Esophagus muscularis mucosa (tissue), 4 donors: ENCODE measurements at regions not wholly inside any gene's neighbourhood (a gene's known extent, or its start where the extent isn't known, plus 50 kb on each side); places are given as distances from the start of the nearest gene placed in this dataset.

Experiments used
- EP300 ChIP-seq: sonication (generic); formaldehyde crosslinking; IDR thresholded peaks from one replicate; pipeline ENCODE4 v1.6.1; 2017; ENCODE audit warnings: antibody characterized with exemption
- POLR2A ChIP-seq: fragments of 450-650 bp; IDR thresholded peaks from one replicate; pipeline ENCODE4 v1.6.1; 2017; ENCODE audit warnings: antibody characterized with exemption, moderate library complexity, mild to moderate bottlenecking, low read depth
- TF ChIP-seq, protein P1 (sequence below), 3 experiments: fragments of 200-600 bp in 2 of 3; fragments of 450-650 bp in 1 of 3; sonication (generic) in 2 of 3; IDR thresholded peaks; one replicate each; pipeline ENCODE4 v1.5.1; 2017 to 2019; ENCODE audit warnings: antibody characterized with exemption in 3 of 3, mild to moderate bottlenecking in 2 of 3, moderate library complexity in 1 of 3

DNA sequence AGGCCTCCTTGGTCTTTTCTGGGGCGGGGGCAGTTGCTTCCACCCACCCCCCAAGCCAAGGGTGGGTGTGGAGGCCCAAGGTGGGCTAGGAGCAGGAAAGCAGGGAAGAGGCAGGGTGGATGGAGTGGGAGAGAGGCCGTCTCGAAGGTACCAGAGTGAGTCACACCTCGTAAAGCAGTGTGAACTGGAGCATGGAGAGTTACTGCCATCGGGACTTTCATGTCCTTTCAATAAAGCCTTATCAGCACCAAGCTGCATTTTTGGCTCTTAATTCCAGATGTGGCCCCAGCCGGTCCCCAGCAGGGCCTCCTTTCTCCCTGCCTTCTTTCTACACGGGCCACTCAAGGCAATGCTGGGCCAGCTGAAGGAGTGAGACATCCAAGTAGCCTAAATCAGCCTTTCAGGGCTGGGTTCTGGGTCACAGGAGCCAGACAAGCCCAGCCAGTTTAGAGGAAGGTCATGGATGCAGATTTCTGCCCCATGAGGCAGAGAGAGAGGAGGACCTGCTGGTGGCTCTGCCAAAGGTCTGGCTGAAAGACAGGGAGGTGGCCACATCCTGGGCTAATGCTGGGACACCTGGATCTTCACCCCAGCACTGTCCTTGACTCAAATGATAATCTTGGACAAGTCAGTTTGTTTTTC, 59.0 kb upstream of the CD82 start:
- TF ChIP-seq, protein P1, sequence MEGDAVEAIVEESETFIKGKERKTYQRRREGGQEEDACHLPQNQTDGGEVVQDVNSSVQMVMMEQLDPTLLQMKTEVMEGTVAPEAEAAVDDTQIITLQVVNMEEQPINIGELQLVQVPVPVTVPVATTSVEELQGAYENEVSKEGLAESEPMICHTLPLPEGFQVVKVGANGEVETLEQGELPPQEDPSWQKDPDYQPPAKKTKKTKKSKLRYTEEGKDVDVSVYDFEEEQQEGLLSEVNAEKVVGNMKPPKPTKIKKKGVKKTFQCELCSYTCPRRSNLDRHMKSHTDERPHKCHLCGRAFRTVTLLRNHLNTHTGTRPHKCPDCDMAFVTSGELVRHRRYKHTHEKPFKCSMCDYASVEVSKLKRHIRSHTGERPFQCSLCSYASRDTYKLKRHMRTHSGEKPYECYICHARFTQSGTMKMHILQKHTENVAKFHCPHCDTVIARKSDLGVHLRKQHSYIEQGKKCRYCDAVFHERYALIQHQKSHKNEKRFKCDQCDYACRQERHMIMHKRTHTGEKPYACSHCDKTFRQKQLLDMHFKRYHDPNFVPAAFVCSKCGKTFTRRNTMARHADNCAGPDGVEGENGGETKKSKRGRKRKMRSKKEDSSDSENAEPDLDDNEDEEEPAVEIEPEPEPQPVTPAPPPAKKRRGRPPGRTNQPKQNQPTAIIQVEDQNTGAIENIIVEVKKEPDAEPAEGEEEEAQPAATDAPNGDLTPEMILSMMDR (IDR thresholded peaks at IDR 0.05): no peak
- TF ChIP-seq POLR2A (no peak), EP300 (no peak)
